Cerebellar nuclear complex (tissue), 1 donor: ENCODE measurements at regions not wholly inside any gene's neighbourhood (a gene's known extent, or its start where the extent isn't known, plus 50 kb on each side); places are given as distances from the start of the nearest gene placed in this dataset.
A peak's percentile ranks its signal among the peaks of the same experiment; 100 is the strongest.

Experiments
- DNase-seq, 2 experiments: peaks; one replicate each; lab custom pipeline; 2025; lab: John Stamatoyannopoulos, UW

DNA sequence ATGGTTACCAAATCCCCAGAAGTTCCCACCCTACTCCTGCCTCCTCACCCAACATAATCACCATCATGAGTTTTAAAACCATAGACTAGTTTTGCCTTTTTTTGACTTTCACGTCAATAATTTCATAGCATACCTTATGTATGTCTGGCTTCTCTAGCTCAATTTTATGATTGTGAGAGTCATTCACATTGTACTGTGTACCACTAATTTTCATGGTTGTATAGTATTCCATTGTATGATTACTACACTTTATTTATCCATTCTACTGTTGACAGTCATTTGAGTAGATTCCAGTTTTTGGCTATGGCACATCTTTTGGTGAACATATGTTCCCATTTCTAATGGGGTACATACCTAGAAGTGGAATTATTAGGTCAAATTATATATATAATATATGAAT is 195.3 kb upstream of the TCF21 start:
- DNase-seq, result no peak

DNA sequence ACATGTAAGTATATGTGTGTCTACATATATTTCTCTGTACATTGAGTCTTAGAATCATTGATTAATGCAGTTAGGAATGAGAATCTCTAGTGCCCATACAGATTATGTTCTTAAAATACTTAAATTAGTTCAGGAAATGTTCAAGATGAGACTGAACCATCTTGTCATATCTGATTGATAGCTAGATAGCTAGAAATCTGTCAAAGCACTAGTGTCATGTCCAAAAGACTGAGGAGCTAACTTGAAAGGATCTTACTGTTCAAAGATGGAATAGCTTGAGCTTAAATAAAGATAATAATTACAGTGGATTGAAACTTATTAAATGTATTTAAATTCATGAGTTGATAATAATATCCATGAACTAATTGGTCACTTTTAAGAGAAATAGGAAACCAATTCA is 191.7 kb upstream of the TCF21 start:
- DNase-seq, result no peak

- DNase-seq, result peak; percentile 69 to 97
Observed at GRCh38 chr6:133697666-133698065, 191.2 kb upstream of the TCF21 start.

DNA sequence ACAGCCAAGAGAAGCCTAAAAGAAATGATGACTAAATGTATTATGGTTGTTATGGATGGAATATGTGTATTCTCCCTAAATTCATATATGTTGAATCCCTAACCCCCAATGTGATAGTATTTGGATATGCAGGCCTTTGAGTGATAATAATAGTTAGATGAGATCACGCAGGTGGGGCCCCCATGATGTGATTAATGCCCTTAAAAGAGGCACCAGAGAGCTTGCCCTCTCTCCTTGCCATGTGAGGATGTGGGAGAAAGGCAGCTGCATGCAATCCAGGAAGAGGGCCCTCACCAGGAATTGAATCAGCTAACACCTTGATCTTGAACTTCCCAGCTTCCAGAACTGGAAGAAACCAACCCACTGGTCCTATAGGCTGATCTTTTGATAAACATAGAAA is 190.6 kb upstream of the TCF21 start:
- no peak for DNase-seq

- no peak for DNase-seq
Observed at GRCh38 chr6:133699741-133700385, 189.1 kb upstream of the TCF21 start.

- DNase-seq, result no peak
Observed at GRCh38 chr6:133701633-133702331, 187.1 kb upstream of the TCF21 start.

- DNase-seq, result no peak
Observed at GRCh38 chr6:133704371-133704770, 184.5 kb upstream of the TCF21 start.

DNA sequence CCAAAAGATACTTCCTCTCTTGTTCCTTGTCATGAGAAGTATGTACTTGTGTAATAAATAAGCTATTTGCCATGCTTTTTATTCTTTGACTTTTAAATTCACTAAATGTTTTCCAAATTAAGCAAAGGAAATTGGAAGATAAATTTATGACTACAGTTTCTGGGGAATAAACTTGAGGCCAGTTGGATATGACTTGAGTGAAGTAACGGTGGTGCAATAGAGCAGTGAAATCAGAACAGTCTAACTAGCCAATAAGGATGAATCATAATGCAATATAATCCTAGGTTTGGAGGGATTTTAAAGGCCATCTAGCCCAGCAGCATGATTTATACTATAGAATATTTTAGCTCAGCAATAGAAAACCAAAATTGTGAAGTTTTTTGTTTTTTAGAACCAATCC is 183.8 kb upstream of the TCF21 start:
- no peak for DNase-seq

- DNase-seq, result no peak
Observed at GRCh38 chr6:133705731-133706130, 183.2 kb upstream of the TCF21 start.

- peak; percentile 85 to 86 for DNase-seq
Observed at GRCh38 chr6:133707456-133707855, 181.5 kb upstream of the TCF21 start.

DNA sequence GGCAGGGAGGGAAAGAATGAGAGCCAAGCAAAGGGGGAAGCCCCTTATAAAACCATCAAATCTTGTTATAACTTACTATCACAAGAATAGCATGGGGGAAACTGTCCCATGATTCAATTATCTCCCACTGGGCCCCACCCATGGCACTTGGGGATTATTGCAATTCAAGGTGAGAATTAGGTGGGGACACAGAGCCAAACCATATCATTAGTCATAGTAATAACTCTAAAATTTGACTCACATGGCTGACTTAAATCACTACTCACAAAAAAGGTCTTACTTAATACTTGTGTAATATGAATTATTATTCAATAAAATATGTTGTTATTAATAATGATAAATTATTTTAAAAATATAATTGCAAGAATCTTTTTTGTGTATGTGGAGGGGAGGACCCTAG is 178.1 kb upstream of the TCF21 start:
- DNase-seq, result no peak

DNA sequence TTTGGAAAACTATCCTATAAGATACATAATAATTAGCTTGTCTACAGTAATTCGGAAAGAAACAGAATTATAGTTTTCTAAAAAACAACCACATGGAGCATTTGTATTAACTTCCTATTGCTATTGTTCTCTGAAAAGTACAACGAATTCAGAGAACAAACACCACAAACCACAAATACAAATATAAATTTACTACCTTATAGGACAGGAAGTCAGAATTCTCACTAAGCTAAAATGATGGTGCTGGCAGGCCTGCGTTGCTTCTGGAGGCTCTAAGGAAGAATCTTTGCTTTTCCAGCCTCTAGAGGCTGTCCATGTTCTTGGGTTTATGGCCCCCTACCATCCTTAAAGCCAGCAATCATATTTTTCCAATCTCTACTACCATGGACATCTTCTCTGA is 173.6 kb upstream of the TCF21 start:
- DNase-seq, result no peak

DNA sequence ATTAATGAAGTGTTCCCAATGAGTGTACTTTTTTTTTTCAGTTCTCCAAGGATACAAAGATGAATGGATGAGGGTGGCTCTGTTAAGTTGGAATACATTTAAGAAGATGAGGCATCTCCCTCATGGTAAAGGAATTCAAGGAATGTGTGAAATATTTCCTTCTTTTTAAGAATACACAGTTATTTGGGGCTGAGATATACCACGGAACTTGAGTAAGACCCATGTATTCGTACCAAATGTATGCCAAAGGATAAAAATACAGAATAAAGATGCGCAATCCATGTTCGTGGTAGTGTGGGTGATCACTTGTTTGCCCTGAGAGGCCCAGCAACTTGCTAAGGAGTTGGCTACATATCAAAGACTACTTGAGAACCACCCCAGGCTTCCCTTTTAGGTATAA is 164.2 kb upstream of the TCF21 start:
- no peak for DNase-seq

DNA sequence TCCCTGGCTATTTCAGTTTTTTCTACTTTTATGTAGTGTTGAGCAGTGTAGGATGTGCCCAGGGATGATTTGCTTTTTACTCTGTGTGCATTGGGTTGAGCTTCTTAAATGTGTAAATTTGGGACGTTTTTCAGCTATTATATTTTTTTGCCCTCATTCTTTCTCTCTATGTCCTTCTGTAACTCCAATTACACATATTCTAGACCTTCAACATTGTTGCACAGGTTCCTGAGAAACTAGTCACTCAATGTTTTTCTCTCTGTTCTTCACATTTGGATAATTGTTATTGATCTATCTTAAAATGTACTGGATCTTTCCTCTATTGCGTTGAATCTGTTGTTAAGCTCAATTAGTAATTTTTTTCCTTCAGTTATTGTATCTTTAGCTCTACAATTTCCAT is 162.7 kb upstream of the TCF21 start:
- no peak for DNase-seq

DNA sequence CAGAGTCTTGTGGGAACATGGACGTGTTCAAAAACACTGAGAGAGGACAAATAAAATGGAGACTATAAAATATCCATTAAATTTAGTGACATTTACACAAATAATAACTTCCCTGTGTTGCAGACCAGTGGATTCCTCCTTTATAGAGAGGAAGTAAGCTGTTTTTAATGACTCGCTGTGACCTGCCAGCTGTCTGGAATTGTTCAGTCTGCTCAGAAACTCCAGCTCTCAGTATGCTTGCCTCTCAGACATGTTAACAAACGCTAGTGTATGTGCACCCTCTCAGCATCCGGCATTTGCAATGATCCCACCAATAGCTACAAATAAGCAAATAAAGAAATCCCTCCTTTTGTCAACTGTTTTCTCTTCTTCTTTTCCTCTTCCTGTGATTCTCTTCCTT is 158.0 kb upstream of the TCF21 start:
- DNase-seq, result no peak

DNA sequence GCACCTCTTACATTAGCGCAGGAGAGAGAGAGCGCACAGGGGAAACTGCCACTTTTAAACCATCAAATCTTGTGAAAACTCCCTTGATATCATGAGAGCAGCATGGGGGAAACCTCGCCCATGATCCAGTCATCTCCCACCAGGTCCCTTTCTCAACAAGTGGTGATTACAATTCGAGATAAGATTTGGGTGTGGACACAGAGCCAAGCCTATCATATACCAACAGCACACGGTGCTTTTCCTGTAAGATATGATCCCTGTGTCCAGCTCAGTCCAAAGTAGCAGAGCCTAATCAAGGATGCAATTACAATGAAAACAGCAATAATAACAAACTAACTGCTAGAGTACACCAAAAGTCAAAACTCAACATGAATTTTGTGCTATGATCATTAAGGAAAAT is 148.7 kb upstream of the TCF21 start:
- DNase-seq, result no peak

DNA sequence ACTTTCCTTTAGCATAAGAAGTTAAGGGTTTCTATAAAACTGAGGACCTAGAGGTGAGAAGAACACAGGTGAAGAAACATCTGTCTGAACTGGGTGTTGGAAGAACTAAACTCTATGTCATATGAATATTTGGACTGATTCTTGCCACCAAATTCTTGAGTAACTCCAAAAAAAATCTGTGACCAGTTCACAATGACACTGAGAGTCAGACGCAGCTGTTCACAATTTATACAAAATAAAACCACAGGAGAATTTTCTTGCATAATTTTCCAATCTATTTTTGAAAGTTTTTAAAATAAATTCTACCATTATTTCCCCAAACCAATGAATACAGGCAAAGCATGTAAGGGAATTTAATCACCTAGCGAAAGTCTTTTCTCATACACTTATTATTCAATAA is 148.1 kb upstream of the TCF21 start:
- DNase-seq, result no peak

DNA sequence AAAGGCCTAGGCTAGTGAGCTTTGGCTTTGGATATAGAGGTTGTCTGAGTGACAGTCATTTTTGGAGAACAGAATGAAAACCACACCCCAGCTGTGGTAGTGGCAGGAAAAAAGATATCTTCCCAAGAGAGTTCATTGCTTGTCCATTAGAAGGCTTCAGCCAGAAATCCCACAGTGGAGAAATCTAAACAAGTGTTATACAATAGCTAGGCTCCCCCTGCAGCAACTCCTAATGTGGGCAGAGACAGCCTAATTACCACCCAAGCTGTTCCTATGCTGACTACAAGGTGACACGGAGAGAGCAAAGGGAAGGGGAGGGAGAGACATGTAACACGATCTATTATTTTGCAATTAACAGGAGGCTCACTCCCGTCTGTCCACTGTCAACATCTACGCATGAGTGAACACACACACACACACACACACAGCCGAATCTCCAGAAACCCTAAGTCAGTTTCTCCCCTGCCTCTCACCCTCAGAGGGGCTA is 147.5 kb upstream of the TCF21 start:
- DNase-seq, result peak; percentile 15 to 62

- DNase-seq, result peak in 1 of 2 experiments; percentile 56
Observed at GRCh38 chr6:133743621-133744020, 145.3 kb upstream of the TCF21 start.

GRCh38 chr6:133746417-133746770 is 142.5 kb upstream of the TCF21 start:
- DNase-seq, result no peak

DNA sequence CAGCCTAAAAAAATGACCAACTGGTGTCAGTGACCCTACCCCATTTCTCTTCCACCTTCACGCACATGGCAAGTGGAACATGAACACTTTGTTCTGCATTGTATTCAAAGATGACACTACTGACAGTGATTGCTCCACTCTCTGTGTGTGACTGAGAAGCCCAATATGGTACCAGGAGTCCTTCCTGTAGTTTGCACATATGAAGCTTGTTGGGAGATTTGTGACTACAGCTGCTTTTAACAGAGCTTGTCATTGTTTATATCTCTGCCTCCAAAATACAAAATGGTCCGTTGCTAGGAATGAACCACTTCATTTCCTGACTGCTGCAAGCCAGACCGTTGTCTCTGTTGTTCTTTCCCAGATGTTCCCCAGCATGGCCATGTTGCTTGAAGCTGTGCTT is 140.3 kb upstream of the TCF21 start:
- DNase-seq, result no peak

GRCh38 chr6:133749427-133749826 is 139.5 kb upstream of the TCF21 start:
- no peak for DNase-seq

- no peak for DNase-seq
Observed at GRCh38 chr6:133752129-133752528, 136.8 kb upstream of the TCF21 start.

- DNase-seq, result no peak
Observed at GRCh38 chr6:133753756-133754155, 135.2 kb upstream of the TCF21 start.
